ENCODE measurements at regions not wholly inside any gene's neighbourhood (a gene's known extent, or its start where the extent isn't known, plus 50 kb on each side); places are given as distances from the start of the nearest gene placed in this dataset.

DNA sequence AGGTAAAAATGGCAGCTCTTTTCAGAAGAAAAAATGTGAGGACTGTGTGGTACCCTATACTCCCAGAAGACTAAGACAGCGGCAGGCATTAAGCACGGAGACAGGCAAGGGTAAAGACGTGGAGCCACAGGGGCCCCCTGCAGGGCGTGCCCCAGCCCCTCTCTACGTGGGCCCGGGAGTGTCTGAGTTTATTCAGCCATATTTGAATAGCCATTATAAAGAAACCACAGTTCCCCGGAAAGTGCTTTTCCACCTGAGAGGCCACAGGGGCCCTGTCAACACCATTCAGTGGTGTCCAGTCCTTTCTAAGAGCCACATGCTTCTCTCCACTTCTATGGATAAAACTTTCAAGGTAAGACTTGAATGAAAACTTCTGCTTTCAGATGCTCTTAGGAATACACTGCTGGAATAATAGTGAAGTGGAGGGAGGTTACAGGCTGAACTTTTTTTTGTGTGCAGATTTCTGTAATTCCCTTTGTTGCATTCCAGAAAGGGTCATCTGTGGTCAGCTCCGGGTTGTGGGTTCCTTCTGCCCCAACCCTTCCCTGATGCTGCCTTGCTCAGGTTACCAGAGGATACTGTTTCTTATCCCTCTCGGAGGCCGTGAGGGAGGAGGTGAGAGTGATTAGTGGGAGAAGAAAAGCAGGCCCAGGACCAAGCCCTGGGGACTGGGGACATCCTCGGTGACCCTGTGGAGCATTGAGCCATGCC, 58.4 kb downstream of the SLC25A47 start:
- no peak for DNase-seq (ENCODE audit: low spot score)

DNA sequence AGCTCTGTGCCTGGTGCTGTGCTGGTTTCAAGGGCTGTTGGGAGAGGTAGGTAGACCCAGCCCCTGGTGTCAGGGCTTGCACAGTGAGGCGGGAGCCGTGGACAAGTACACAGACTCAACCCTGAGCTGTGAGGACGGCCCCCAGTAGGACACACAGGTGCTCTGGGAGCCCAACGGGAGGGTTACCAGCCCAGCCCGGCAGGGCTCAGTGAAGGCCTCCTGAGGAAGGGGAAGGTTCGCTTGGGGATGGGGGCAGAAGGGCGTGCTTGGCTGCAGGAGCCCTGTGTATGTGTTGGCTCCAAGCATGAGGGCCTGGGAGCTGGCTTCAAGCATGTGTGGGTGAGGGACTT, 58.9 kb downstream of the SLC25A47 start:
- DNase-seq (ENCODE audit: low spot score): no peak

DNA sequence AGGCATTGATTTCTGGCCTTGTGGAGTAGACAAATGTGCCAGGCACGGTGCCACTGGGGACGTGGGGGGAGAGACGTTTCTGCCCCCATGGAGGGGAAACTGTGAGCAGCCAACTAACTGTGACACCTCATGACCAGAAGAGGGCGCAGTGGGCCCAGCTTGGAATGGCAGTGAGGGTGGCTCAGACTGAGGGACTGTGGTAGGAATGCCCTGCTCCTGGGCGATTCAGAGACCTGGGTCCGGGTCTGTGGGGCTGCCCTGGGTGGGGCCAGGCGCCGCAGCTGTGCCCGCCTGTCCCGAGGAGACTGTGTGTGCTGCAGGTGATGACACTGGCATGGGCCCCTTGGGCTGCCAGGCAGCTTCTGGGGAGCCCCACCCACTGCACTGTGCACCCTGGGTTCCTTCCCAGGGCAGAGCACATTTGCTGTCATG, 60.6 kb downstream of the SLC25A47 start:
- DNase-seq (ENCODE audit: low spot score): peak; percentile 42

DNA sequence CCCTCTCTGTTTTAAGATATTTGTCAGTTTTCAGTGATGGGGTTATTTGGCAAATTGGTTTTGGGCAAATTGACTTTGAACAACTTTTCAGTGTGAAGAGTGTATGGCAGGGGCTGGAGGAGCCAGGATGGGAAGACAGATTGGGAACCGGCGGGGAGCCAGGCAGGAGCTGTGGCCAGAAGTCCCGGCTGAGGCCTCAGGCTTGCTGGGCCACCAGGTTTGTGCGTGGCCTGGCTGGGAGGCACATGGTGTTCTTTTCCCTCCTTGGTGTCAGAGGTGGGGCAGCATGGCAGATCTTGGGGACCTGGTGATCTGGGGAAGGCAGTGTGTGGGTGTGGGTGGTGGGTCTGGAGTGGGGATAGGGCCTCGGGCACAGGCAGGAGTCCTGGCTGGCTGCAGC, 61.1 kb downstream of the SLC25A47 start:
- no peak for DNase-seq (ENCODE audit: low spot score)

DNA sequence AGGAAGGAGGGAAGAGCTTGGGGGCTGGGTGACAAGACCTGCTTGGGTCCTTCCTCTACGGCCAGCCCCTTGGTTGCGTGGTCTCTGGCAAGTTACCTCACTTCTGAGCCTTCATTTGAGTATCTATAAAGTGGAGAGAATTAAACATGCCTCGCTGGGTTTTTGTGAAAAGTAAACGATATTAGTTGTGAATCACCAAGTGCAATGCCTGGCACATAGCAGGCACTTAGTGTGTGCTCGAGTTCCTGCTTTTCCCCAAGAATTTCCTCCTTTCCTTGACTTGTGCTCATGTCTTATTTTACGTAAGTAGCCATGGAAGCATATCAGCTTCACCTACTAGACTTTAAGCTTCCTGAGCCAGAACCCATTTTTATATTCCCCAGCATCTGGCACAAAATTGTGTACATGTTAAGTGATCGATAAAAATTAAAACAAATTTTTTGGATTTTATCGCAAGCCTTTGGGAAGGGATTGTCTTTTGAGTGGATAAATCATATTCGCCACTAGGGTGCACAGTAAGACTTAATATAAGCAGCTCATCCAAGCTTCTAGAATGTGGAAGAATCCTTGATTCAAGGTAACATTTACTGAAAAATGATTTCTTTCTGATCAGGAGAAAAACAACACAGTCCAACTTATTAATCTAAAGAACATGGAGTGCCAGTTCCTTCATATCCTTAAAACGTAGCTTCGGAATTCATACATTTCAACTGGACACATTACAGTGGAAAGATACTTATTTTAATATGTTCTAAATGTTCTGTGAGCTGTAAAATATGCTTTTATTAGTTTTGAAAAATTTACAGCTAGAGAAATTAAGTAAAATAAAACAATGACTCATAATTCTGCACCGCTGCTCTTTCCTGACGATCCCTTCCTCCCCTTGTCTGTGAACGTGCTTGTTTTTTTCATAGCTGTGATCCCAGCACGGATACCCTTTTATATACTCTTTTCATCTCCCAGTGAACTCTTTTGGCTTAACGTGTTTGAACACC, 62.0 kb downstream of the SLC25A47 start:
- DNase-seq (ENCODE audit: low spot score): peak; percentile 65

DNA sequence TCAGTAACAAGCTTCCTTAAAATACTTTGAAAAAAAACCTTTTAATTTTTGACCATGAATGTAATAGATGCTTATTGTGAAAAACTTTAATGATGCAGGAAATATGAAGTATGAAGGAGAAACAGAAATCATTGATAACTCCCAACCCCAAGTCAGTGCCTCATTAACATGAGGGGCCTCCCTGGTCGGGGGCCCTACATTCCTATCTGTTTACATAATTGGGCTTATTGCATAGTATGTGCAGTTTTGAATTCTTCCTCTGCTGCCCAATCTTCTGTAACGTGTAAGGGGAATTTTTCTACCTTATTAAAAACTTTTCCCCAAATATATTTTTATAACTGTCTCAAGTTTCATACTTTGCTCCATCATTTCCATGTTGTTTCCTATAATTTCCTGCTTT, 63.0 kb downstream of the SLC25A47 start:
- no peak for DNase-seq (ENCODE audit: low spot score)

DNA sequence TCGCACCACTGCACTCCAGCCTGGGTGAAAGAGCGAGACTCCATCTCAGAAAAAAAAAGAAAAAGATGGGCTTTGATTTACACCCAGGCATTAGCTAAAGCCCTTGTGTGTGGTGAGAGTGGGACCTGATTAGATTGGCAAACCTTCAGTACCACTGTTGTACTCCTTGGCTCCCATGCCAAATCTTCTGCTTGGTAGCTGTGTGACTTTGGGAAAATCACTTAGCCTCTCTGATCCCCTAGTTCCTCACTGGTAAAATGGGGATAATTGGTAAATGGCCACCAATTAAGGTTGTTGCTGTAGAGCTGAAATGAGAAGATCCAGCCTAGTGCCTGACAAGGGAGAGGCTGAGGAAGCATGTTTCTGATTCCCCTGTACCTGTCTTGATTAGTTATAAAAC, 63.7 kb downstream of the SLC25A47 start:
- no peak for DNase-seq (ENCODE audit: low spot score)

DNA sequence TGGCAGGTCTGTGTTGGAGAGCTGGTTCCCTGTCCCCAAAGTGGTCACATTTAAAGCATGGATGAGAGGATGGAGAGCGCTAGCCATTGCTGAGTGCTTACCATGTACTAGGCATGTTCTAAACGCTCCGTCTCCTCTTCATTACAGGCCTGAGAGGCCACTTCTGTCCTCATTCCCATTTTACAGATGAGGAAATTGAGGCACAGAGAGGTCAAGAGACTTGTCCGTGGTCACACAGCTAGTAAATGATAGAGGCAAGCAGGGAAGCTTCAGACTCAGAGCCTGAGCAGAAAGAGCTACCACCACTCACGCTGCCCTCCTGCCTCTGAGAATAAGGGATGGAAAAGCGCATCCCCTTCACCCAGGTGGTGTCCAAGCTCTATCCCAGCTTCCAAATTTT, 64.3 kb downstream of the SLC25A47 start:
- DNase-seq (ENCODE audit: low spot score): no peak

DNA sequence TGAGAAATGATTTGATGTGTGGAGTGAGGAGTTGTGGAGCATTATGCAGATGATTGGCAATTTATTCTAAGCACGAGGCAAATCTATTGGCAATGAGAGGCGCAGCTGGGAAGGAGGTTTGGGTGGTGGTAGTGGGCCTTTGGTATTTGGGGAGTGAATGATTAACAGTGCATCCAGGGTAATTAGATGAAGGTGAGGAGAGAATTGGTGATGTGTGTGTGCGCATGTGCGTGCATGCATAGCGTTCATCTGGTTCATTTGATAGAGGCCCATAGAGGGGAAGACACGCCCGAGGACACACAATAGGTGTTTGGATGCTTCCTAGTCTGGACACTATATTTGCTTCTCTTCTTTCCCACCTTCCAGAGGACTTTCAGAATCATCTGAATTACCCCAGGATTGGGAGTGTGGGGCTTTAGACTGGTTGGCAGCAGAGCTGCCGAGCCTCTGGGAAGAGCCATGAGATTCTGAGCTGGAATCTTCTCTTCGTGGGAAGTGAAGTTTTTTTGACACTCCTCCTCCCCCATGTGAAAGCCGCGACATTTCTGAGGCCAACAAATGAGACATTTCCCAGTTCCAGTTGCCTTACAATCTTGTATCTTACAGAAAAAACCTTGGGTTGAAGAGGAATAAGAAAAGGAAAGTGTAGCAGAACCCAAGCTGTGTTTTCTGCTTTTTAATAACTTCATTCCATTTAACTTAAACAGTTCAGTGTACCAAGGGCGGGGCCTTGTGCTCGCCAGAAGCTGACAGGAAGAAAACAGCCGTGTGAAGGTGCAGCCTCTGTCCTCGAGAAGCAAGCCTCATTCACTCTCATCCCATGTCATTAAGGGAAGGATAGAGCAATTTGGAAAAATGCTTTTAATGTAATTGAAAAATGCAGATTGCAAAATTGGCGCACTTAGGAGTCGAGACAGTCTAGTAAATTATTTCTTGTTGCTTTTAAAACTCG, 65.2 kb downstream of the SLC25A47 start:
- DNase-seq (ENCODE audit: low spot score): no peak

DNA sequence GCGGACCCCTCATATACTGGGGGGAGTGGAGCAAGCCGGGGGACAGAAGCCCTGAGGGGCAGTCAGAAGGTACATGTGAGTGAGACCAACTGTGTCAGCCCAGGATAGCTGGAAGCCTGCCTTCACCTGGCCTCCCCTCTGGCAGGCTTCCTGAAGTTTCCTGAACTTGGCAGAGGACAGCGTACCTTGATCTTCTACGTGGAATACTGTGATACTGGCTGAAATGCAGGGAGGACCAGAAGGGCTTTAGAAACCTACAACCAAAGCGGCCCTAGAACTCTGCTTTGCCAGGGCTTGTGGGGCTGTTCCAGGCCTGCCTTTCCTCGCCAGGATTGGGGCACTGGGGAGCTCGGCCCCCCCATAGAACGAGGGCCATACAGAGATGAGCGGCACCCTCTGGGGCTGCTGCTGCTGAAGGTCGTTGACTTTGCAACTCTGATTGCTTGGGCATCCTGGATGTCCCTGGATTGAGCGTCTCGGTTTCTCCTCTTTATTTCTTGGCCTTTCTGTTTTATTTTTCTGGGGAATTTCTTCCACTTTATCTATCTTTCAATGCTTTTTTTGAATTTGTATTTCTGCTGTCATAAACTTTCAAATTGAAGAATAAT, 66.5 kb downstream of the SLC25A47 start:
- DNase-seq (ENCODE audit: low spot score): no peak

DNA sequence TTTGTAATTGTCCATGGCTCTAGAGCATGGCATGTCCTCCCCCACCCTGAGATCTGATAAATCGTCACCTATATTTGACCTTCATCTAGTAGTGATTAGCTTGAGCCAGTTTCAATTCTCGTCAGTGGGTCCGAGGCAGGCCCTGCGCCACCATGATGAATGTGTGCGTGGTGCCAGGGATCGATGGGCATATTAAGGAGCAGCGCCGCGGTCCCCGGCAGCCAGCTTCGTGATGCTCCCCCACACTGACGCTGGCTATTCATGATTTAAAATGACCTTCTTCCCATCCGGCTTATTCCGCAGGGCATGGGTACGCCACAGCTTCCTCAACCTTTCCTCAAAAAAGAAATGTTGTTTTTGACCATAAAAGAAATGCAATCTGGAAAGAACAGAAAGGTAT, 68.0 kb downstream of the SLC25A47 start:
- no peak for DNase-seq (ENCODE audit: low spot score)

DNA sequence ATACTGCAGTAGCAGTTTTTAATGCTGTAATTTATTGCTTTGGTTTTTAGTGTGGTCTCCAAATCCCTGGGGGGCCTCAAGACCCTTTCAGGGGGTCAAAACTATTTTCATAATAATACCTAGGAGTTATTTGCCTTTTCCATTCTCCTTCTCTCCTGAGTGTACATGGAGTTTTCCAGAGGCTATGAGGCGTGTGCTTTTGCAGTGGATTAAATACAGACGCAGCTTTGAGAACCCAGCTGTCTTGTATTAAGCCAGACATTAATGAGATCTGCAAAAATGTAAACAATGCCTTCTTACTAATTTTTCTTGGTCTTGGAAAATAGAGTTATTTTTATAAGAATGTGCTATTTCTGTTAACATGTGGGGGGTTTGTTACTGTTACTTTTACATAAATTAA, 68.6 kb downstream of the SLC25A47 start:
- no peak for DNase-seq (ENCODE audit: low spot score)

DNA sequence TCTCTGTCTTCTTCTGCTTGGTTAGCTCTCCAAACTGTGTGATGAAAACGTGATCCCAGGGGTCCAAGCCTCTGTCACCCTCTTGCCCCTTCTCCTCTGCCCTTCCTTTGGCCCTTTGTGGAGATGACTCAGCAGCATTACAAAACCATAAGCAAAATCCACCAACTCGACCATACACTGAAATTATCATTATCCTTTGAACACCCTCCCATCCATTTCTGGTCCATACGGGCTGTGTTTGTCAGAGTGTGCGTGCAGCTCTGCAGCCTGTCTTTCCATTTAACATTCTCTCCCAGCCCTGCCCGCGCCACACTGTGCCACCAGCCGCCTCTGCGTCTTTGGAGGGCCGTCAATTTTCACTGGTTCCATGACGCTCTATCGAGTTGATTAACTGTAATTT, 69.2 kb downstream of the SLC25A47 start:
- no peak for DNase-seq (ENCODE audit: low spot score)

DNA sequence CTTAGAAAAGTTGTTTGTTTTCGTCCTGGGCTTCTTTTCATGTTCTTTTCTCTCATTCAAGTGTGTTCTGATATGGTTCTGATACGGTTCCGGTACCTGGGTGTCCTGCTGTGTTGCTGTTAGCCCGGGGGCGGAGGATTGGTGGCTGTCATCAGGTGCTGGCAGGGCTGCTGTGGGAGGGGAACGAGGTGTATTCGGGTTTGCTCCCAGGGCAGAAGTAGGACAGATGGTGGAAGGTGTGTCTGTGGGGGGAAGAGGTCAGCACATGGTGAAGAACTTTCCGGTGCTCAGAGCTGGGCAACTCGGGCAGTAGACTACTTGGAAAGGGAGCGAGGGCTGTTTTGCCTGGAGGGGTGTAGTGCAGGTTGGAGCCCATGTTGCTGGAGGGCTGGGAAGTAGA, 70.2 kb downstream of the SLC25A47 start:
- no peak for DNase-seq (ENCODE audit: low spot score)

DNA sequence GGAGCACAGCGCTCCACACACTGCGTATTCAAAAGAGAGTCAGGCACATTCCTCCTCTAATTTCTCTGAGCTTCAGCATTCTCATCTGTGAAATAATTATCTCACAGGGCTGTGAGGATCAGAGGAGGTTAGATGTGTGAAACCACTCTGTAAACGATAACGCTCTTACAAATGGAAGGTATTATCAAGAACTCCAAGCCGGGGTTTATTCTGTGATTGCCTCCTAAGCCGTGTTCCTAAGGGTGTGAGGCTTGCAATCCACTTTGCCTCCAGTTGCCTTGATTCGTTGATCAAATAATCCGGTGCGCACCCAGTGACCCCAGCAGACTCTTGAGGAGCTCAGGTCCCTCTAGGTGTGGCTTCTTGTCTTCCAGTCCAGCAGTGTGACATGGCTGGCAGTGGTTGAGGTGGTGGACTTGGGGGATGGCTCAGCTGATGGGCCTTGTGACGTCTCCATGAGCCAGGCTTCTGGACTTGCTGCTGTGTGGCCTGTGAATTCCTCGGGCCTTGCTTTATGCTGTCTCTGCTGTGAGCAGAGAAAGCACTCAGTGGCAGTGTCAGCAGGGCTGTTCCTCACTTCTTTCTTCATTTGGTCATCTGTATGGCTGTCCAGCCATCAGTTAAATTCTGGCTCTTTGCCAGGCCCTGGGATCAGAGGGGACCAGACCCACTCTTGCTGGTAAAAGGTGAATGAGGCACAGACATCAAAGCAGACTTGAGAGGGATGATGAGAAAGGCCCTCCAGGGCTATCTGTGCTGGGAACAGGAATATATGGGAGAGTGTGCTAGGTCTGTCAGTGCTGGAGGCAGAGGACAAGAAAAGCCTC, 71.0 kb downstream of the SLC25A47 start:
- no peak for DNase-seq (ENCODE audit: low spot score)

DNA sequence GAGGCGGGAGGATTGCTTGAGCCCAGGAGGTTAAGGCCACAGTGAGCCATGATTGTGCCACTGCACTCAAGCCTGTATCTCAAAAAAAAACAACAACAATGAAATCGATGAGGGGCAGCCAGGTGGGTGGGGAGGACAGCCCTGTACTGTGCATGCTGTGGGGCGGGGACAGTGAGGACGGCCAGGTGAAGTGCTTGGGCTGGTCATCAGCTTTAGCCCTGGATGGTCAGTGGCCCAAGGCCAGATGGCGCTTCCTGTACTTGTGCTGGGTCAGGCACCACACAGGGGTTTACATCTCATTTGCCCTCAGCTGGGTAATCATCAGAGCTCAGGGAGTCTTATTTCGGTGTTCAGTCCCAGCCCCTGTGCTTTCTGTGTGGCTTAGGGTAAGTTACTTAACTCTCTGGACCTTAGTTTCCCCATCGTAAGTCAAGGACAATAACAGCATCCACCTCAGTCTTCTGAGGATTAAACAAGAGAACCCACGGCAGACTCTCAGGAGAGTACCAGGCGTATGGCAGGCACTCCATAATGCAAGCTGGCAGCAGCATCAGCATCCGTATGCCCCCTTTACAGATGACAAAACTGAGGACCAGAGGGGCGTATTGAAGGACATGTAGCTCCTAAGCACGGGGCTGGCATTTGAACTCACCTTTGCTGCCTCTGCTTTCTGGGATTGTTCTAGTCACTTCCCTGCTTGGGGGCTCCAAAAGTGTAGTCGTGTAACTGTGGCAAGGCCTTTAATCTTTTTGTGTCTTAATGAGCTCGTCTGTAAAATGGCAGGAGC, 71.9 kb downstream of the SLC25A47 start:
- DNase-seq (ENCODE audit: low spot score): no peak

DNA sequence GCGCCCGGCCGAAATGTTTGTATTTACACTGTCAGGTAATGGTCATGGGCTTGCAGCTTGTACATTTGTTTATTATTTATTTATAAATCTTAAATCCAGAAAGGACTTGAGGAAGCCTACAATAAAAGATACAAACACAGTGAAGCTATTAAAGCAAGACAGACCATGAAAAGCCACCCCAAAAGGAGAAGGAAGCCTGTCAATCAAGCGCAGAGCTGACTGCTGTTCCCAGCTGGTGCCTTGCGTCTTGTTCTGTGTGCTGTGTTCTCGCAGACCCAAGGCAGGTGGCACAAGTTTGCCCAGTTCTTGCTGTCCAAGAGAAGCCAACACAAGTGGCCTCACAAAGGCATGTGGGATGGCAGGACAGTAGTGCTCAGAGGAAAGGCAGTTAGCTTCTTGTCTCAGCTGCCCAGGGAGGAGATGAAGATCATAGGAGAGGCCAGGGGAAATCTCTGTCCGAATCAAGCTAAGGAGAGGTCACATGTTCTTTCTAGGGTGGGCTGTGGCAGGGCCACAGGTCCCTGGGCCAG, 73.2 kb downstream of the SLC25A47 start:
- DNase-seq (ENCODE audit: low spot score): no peak

DNA sequence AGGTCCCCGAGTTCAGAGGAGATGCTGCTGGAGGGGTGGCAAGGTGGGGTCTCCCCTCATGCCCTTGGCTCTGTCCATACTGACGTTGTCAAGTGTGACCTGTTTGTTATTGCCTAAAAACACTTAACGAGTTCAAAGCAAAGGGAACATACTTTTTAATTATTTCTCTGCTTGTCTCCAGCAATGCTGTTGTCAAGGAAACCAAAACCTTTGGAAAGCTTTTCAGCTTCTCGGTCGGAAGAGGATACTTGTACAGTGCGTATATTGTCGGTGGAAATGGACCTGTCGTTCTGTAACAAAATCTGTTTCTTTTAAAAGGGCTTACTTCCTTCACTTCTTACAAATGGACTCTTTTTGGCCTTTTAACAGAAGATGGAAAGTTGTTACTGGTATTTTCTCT, 73.9 kb downstream of the SLC25A47 start:
- DNase-seq (ENCODE audit: low spot score): no peak

DNA sequence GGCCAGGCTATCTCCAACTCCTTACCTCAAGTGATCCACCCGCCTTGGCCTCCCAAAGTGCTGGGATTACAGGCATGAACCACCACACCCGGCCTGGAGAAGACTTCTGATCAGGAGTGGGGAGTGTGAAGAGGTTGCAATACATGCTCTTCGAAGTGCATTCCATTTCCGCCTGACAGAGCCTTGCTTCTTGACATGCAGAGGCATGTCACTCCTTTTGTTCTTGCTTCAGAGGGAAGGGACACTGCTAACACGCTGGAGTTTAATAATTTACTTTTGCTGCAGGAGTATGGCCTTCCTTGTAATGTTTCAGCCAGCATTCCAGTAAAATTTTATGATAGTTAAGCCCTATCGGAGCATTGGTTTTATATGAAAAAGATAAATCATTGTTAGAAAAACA, 74.9 kb downstream of the SLC25A47 start:
- DNase-seq (ENCODE audit: low spot score): no peak

Data from RKO (cell line).